ENCODE measurements at regions not wholly inside any gene's neighbourhood (a gene's known extent, or its start where the extent isn't known, plus 50 kb on each side); places are given as distances from the start of the nearest gene placed in this dataset.

DNA sequence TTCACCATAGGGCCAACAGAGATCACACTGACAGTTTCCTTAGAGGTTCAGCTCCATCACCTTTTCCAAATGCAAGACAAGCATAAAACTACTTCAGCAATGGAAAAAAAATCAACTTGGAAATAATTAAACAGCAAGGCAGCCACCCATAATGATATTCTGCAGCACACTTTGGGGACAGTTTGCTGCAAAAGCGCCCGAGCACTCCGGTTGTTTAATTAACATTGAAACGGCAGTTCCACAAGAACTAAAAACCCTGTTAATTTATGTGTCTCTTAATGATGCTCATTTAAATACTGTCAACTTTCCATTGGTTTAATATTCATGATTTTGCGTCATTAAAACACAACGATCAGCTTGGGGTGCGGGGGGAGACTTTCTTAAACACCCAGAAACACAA is 153.2 kb downstream of the ELAVL4 start:
- CTCF ChIA-PET: no interaction called here
- Histone ChIP-seq H3K9me3 (replicated peaks; ENCODE audit: control insufficient read depth, insufficient read depth, low read length) (no peaks in the 10 kb centered on the region), H3K9me1 (replicated peaks; ENCODE audit: control insufficient read depth, extremely low read depth, insufficient read depth, low read length) (no peaks in the 10 kb centered on the region), H3K4me1 (ENCODE audit: control insufficient read depth, extremely low read depth, insufficient read depth, low read length) (no peaks in the 10 kb centered on the region), H3K27me3 (ENCODE audit: control insufficient read depth in 2 of 2, insufficient read depth in 2 of 2, low read length in 2 of 2) (no peaks in the 10 kb centered on the region), H3K4me3 (replicated peaks in 1 of 3; ENCODE audit: insufficient read depth in 1 of 3, low read depth in 1 of 3, low read length in 3 of 3) (no peak overlapping the region), H3K4me2 (ENCODE audit: insufficient read depth, low read length) (no peak overlapping the region), H3K27ac (ENCODE audit: insufficient read depth, low read depth, low read length) (no peak overlapping the region), H3K9ac (replicated peaks; ENCODE audit: extremely low read depth, insufficient read depth, low read length) (no peak overlapping the region), H3K79me2 (ENCODE audit: control insufficient read depth, insufficient read depth, low read length) (no peaks in the 10 kb centered on the region), H2AFZ (ENCODE audit: low read depth, low read length) (no peak overlapping the region), H3K36me3 (ENCODE audit: control insufficient read depth in 2 of 2, extremely low read depth in 1 of 2, insufficient read depth in 2 of 2, low read length in 2 of 2) (no peaks in the 10 kb centered on the region), H4K20me1 (replicated peaks; ENCODE audit: control insufficient read depth, extremely low read depth, insufficient read depth, low read length) (no peaks in the 10 kb centered on the region)
- no peak for FAIRE-seq
- dilution Hi-C loops (cut with MboI; ENCODE audit: extremely low pct_ligation_motif_present, low sequenced_read_pairs) (no loop called here), intact Hi-C loops (cut with micrococcal nuclease) (no loop called here)
- DNase-seq (ENCODE audit: low read depth, low spot score): no peak
- TF ChIP-seq POLR2A (IDR thresholded peaks at IDR 0.05; ENCODE audit: low read depth, low read length) (no peak), JUN (IDR thresholded peaks at IDR 0.05; ENCODE audit: borderline replicate concordance, insufficient read depth, insufficient read length, low read depth) (no peak), MYC (IDR thresholded peaks at IDR 0.05; ENCODE audit: low read depth, low read length) (no peak), GATA2 (IDR thresholded peaks at IDR 0.05; ENCODE audit: insufficient read depth, insufficient read length, low read depth, low read length) (no peak), EZH2 (IDR thresholded peaks at IDR 0.05; ENCODE audit: borderline replicate concordance, low read depth, low read length, severe bottlenecking) (no peak), FOS (IDR thresholded peaks at IDR 0.05; ENCODE audit: borderline replicate concordance, insufficient read depth, low read length) (no peak), POLR2AphosphoS5 (IDR thresholded peaks at IDR 0.05; ENCODE audit: insufficient read depth, low read depth, low read length) (no peak)
- TF ChIP-seq, protein P1, sequence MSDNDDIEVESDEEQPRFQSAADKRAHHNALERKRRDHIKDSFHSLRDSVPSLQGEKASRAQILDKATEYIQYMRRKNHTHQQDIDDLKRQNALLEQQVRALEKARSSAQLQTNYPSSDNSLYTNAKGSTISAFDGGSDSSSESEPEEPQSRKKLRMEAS (IDR thresholded peaks at IDR 0.05; ENCODE audit: insufficient read depth, insufficient read length): no peak
- TF ChIP-seq, protein P2, sequence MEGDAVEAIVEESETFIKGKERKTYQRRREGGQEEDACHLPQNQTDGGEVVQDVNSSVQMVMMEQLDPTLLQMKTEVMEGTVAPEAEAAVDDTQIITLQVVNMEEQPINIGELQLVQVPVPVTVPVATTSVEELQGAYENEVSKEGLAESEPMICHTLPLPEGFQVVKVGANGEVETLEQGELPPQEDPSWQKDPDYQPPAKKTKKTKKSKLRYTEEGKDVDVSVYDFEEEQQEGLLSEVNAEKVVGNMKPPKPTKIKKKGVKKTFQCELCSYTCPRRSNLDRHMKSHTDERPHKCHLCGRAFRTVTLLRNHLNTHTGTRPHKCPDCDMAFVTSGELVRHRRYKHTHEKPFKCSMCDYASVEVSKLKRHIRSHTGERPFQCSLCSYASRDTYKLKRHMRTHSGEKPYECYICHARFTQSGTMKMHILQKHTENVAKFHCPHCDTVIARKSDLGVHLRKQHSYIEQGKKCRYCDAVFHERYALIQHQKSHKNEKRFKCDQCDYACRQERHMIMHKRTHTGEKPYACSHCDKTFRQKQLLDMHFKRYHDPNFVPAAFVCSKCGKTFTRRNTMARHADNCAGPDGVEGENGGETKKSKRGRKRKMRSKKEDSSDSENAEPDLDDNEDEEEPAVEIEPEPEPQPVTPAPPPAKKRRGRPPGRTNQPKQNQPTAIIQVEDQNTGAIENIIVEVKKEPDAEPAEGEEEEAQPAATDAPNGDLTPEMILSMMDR (IDR thresholded peaks at IDR 0.05; ENCODE audit: extremely low read depth in 1 of 2, insufficient read depth in 1 of 2, low read depth in 1 of 2, low read length in 2 of 2): no peak
- no TSS peak for BruUV-seq (replicated peaks)
- POLR2A ChIA-PET: no interaction called here
